ENCODE measurements at regions not wholly inside any gene's neighbourhood (a gene's known extent, or its start where the extent isn't known, plus 50 kb on each side); places are given as distances from the start of the nearest gene placed in this dataset.
"Not testable (repeated sequence)": the region's sequence is repeated elsewhere in the genome, so short reads cannot be mapped to it uniquely, and the experiment has no call there.

DNA sequence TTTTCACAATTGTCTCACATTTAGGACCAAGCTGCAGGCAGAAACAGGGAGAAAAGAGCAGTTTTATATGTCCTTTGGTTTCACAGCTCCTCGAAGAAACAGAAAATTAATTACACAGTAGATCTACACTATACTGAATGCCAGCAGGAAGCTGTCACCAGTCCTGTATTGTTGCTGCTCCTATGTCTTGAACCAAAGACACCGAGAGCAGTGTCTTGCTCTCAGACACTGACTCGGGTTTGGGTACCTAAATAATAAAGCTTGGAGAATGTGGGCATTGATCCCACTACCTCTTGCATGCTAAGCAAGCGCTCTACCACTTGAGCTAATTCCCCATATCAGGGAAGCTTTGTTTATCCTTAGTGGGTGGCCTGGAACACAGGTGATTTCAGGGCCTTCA lies 168.4 kb upstream of the ZNF322 start:
- H3K4me3 ChIP-seq (ENCODE audit: low read depth, low read length); H3K9me3 ChIP-seq (ENCODE audit: severe bottlenecking); H3K27ac ChIP-seq; H3K27me3 ChIP-seq (ENCODE audit: insufficient read depth, low read depth, severe bottlenecking); H3K36me3 ChIP-seq; DNase-seq: not testable (repeated sequence)

GRCh38 chr6:26829480-26829879 lies 169.9 kb upstream of the ZNF322 start:
- H3K36me3 ChIP-seq; H3K27ac ChIP-seq; H3K4me3 ChIP-seq (ENCODE audit: low read depth, low read length); DNase-seq; H3K27me3 ChIP-seq (ENCODE audit: insufficient read depth, low read depth, severe bottlenecking); H3K9me3 ChIP-seq (ENCODE audit: severe bottlenecking): not testable (repeated sequence)

GRCh38 chr6:26830992-26831391 lies 171.4 kb upstream of the ZNF322 start:
- H3K27me3 ChIP-seq (ENCODE audit: insufficient read depth, low read depth, severe bottlenecking); H3K36me3 ChIP-seq; H3K4me3 ChIP-seq (ENCODE audit: low read depth, low read length); H3K9me3 ChIP-seq (ENCODE audit: severe bottlenecking); DNase-seq; H3K27ac ChIP-seq: not testable (repeated sequence)

DNA sequence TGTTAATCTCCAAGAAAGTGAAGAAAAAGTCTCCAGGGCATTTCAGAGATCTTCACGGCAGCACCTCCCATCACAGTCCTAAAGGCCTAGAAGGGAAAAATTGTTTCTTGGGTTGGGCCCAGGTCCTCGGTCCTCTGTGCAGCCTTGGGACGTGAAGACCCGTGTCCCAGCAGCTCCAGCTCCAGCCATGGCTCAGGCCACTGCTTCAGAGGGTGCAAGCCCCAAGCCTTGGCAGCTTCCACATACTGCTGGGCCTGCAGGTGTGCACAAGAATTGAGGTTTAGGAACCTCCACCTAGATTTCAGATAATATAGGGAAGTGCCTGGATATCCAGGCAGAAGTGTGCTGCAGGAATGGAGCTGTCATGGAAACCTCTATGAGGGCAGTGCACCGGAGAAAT lies 176.2 kb upstream of the ZNF322 start:
- not testable (repeated sequence) for H3K4me3 ChIP-seq (ENCODE audit: low read depth, low read length); H3K9me3 ChIP-seq (ENCODE audit: severe bottlenecking); DNase-seq; H3K27ac ChIP-seq; H3K27me3 ChIP-seq (ENCODE audit: insufficient read depth, low read depth, severe bottlenecking); H3K36me3 ChIP-seq

- not testable (repeated sequence) for H3K4me3 ChIP-seq (ENCODE audit: low read depth, low read length); H3K36me3 ChIP-seq; H3K27ac ChIP-seq; DNase-seq; H3K27me3 ChIP-seq (ENCODE audit: insufficient read depth, low read depth, severe bottlenecking); H3K9me3 ChIP-seq (ENCODE audit: severe bottlenecking)
Observed at GRCh38 chr6:26836657-26837056, 177.1 kb upstream of the ZNF322 start.

DNA sequence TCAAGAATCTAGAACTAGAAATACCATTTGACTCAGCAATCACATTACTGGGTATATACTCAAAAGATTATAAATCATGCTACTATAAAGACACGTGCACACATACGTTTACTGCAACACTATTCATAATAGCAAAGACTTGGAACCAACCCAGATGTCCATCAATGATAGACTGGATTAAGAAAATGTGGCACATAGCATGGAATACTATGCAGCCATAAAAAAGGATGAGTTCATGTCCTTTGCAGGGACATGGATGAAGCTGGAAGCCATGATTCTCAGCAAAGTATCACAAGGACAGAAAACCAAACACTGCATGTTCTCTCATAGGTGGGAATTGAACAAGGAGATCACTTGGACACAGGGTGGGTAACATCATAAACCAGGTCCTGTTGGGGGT lies 185.3 kb upstream of the ZNF322 start:
- H3K27me3 ChIP-seq (ENCODE audit: insufficient read depth, low read depth, severe bottlenecking); DNase-seq; H3K36me3 ChIP-seq; H3K27ac ChIP-seq; H3K9me3 ChIP-seq (ENCODE audit: severe bottlenecking); H3K4me3 ChIP-seq (ENCODE audit: low read depth, low read length): not testable (repeated sequence)

DNA sequence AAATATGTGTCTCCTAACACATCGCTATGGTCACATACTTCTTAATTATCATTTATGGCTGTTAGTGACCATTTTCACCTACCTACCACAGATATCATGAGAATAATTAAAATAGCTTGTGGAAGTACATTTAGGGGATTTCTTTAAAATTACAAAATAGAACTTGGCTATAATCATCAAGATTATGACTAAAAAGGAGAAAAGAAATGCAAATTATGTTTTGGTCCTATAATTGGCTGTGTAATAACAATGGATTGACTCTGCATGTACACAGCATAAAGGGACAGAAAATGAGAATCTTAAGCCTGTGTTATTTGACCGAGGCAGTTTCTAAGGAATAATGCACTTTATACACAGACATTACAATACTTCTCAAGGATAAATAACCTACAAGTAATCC lies 197.7 kb upstream of the ZNF322 start:
- not testable (repeated sequence) for H3K4me3 ChIP-seq (ENCODE audit: low read depth, low read length); H3K9me3 ChIP-seq (ENCODE audit: severe bottlenecking); H3K27me3 ChIP-seq (ENCODE audit: insufficient read depth, low read depth, severe bottlenecking); H3K36me3 ChIP-seq; DNase-seq; H3K27ac ChIP-seq

DNA sequence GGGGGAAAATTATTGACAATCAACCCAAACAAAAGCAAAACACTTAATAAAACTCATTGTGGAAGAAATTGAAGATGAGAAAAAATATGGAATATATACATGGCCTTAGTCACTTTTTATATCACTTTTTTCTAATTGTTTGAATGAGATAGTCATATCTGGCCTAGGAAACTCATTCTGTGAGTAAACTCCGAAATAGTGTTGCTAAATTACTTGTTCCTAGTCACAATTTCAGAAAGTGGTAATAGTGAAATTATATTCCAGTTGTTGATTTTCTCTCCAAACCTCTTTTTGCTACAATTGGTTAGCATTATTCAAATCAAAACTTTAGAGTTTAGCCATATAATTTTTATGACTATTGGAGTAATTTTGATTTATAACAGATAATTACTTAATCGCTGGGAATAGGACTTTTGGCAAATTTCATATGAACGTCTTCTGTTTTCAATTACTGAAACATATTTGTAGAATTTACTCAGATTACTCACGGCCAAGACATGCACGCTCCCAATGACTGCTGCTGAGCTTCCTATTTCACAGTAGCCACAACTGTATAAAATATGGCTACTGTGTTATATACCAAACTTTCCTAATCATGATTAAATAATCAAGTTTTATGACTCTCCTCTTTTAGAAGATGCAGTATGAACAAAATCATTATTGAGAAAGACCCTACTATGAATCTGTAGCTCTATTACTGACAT lies 199.7 kb upstream of the ZNF322 start:
- H3K27me3 ChIP-seq (ENCODE audit: insufficient read depth, low read depth, severe bottlenecking); H3K36me3 ChIP-seq; H3K9me3 ChIP-seq (ENCODE audit: severe bottlenecking); H3K4me3 ChIP-seq (ENCODE audit: low read depth, low read length); DNase-seq; H3K27ac ChIP-seq: not testable (repeated sequence)

DNA sequence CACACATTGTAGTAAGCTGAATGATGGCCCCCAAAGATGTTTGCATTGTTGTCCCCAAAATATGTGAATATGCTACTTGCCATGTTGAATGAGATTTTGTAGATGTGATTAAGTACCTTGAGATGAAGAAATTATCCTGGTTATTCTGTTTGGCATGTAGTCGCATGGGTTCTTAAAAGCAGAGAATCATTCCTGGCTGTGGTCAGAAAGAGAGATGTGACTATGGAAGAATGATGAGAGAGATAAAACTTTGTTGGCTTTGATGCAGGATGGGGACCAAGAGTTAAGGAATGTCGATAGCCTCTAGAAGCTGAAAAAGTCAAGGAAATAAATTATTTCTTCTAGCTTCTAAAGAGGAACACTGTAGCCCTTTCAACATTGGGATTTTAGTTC lies 200.2 kb upstream of the ZNF322 start:
- H3K4me3 ChIP-seq (ENCODE audit: low read depth, low read length); H3K27ac ChIP-seq; DNase-seq; H3K27me3 ChIP-seq (ENCODE audit: insufficient read depth, low read depth, severe bottlenecking); H3K36me3 ChIP-seq; H3K9me3 ChIP-seq (ENCODE audit: severe bottlenecking): not testable (repeated sequence)

DNA sequence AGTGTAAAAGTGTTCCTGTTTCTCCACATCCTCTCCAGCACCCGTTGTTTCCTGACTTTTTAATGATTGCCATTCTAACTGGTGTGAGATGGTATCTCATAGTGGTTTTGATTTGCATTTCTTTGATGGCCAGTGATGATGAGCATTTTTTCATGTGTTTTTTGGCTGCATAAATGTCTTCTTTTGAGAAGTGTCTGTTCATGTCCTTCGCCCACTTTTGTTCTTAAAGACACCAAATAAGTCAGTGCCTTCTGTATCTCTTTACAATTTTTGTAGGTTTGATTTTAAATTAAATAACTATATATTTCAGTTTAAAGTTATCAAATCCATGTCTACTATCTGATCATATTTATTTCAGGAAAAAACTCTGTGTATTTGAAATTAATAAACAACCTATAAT lies 202.4 kb upstream of the ZNF322 start:
- not testable (repeated sequence) for DNase-seq; H3K9me3 ChIP-seq (ENCODE audit: severe bottlenecking); H3K36me3 ChIP-seq

GRCh38 chr6:26863641-26864040 lies 204.1 kb upstream of the ZNF322 start:
- H3K4me3 ChIP-seq (ENCODE audit: low read depth, low read length); DNase-seq; H3K9me3 ChIP-seq (ENCODE audit: severe bottlenecking); H3K27me3 ChIP-seq (ENCODE audit: insufficient read depth, low read depth, severe bottlenecking); H3K36me3 ChIP-seq; H3K27ac ChIP-seq: not testable (repeated sequence)

More for the DNA sequence above, 202.4 kb upstream of the ZNF322 start:
- not testable (repeated sequence) for H3K27me3 ChIP-seq (ENCODE audit: insufficient read depth, low read depth, severe bottlenecking); H3K27ac ChIP-seq; H3K4me3 ChIP-seq (ENCODE audit: low read depth, low read length)

DNA sequence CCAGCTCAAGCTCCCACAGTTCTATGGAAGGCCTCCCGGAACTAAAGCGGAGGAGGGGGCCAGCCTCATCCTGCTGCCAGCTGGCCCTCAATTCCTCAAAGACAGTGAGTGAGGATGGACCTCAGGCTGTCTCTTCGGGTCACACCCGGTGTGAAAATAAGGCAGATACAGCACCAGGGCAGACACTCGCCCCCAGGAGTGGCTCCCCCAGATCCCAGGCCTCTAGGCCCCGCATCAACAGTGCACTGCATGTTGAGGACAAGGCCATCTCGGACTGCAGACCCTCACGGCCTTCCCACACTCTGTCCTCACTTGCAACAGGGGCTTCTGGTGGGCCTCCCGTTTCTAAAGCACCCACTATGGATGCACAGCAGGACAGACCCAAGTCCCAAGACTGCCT lies 239.2 kb upstream of the ZNF322 start:
- H3K4me3 ChIP-seq (ENCODE audit: low read depth, low read length); DNase-seq; H3K9me3 ChIP-seq (ENCODE audit: severe bottlenecking); H3K27ac ChIP-seq; H3K27me3 ChIP-seq (ENCODE audit: insufficient read depth, low read depth, severe bottlenecking); H3K36me3 ChIP-seq: not testable (repeated sequence)

GRCh38 chr6:26924206-26924605 lies 264.7 kb upstream of the ZNF322 start:
- not testable (repeated sequence) for H3K4me3 ChIP-seq (ENCODE audit: low read depth, low read length); H3K9me3 ChIP-seq (ENCODE audit: severe bottlenecking); H3K36me3 ChIP-seq; H3K27ac ChIP-seq; H3K27me3 ChIP-seq (ENCODE audit: insufficient read depth, low read depth, severe bottlenecking); DNase-seq

DNA sequence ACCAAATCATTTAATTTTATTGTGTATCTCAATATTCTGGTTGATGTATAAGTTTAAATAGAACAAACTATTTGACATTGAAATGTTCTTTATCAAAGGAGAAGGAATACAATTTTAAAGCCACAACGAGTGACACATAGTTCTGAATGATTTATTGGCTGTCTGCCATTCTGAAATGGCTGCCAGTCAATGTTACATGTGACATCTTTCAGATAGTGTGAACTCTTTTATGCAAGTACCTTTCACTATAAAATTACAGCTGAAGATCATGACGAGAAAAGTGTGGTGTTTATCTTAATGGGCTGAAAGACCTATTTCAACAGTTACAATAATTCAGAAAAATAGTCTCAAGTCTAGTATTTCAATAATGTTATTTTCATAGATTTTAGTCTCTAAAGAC lies 268.6 kb upstream of the ZNF322 start:
- H3K36me3 ChIP-seq; H3K27me3 ChIP-seq (ENCODE audit: insufficient read depth, low read depth, severe bottlenecking); H3K9me3 ChIP-seq (ENCODE audit: severe bottlenecking); H3K4me3 ChIP-seq (ENCODE audit: low read depth, low read length); DNase-seq; H3K27ac ChIP-seq: not testable (repeated sequence)

DNA sequence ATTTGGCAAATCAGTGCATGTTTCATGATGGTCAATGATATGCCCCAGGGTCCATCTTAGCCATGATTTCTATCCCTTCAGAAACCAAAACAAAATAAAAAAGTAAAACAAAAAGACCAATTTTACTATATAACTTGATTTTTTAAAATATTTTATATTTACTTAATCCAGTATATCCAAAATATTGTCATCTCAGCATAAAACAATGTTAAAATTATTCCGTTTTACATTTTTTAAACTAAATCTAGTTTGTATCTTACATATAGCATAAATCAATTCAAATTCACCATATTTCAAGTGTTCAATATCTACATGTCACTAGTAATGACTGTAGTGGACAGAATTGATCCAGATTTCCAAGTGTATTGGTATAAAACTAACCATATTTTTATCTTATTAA lies 277.7 kb upstream of the ZNF322 start:
- not testable (repeated sequence) for H3K9me3 ChIP-seq (ENCODE audit: severe bottlenecking)

More for the DNA sequence above, 277.7 kb upstream of the ZNF322 start:
- not testable (repeated sequence) for H3K27me3 ChIP-seq (ENCODE audit: insufficient read depth, low read depth, severe bottlenecking); H3K36me3 ChIP-seq; DNase-seq; H3K4me3 ChIP-seq (ENCODE audit: low read depth, low read length); H3K27ac ChIP-seq

All from WERI-Rb-1 (cell line).